Hepatocyte (in vitro differentiated cells): ENCODE measurements at regions not wholly inside any gene's neighbourhood (a gene's known extent, or its start where the extent isn't known, plus 50 kb on each side); places are given as distances from the start of the nearest gene placed in this dataset.

Experiments
- EZH2 ChIP-seq: fragments of 200-600 bp; sonication (generic); IDR thresholded peaks from 2 replicates; pipeline ENCODE4 v1.6.1; 2016; ENCODE audit warnings: antibody characterized with exemption, mild to moderate bottlenecking, borderline replicate concordance
- TF ChIP-seq, protein P1 (sequence below): fragments of 200-600 bp; sonication (generic); IDR thresholded peaks from 2 replicates; pipeline ENCODE4 v1.5.1; 2016; ENCODE audit warnings: antibody characterized with exemption, mild to moderate bottlenecking; ENCODE audit not compliant: poor library complexity

DNA sequence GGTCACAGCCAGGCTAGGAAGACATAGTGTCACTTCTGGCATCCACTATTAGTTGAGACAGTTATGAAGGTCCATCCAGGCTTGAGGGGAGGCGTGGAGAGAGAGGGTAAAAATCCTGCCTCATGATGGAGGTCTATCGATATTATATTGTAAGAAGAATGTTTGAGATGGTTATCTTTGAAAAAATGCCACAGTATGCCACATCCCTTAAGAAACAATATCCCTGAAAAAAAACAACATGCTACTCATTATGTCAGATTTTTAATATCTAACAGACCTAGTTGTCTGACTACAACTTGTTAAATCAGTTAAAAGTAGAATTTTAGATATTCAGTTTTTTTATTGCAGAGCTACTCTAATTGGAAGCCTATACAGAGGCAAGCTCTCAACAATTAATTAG, 121.7 kb upstream of the SLC5A12 start:
- TF ChIP-seq, protein P1, sequence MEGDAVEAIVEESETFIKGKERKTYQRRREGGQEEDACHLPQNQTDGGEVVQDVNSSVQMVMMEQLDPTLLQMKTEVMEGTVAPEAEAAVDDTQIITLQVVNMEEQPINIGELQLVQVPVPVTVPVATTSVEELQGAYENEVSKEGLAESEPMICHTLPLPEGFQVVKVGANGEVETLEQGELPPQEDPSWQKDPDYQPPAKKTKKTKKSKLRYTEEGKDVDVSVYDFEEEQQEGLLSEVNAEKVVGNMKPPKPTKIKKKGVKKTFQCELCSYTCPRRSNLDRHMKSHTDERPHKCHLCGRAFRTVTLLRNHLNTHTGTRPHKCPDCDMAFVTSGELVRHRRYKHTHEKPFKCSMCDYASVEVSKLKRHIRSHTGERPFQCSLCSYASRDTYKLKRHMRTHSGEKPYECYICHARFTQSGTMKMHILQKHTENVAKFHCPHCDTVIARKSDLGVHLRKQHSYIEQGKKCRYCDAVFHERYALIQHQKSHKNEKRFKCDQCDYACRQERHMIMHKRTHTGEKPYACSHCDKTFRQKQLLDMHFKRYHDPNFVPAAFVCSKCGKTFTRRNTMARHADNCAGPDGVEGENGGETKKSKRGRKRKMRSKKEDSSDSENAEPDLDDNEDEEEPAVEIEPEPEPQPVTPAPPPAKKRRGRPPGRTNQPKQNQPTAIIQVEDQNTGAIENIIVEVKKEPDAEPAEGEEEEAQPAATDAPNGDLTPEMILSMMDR: no peak
- no peak for TF ChIP-seq EZH2
